WTC11 (cell line): ENCODE measurements at regions not wholly inside any gene's neighbourhood (a gene's known extent, or its start where the extent isn't known, plus 50 kb on each side); places are given as distances from the start of the nearest gene placed in this dataset.

Experiments
- KAT7 ChIP-seq: sonication (generic); formaldehyde crosslinking; IDR thresholded peaks from 2 replicates; pipeline ENCODE4 v1.8.1; 2023; ENCODE audit warnings: missing genetic modification reagents, mild to moderate bottlenecking, borderline replicate concordance
- MXD4 ChIP-seq: fragments of 250-450 bp; sonication (Bioruptor Pico); IDR thresholded peaks from 2 replicates; pipeline ENCODE4 v1.8.0; 2021; ENCODE audit warnings: mild to moderate bottlenecking, moderate library complexity, borderline replicate concordance
- NR2C2 ChIP-seq: sonication (generic); formaldehyde crosslinking; IDR thresholded peaks from 2 replicates; pipeline ENCODE4 v1.8.0; 2022; ENCODE audit warnings: mild to moderate bottlenecking, missing genetic modification reagents
- RELA ChIP-seq: sonication (generic); formaldehyde crosslinking; IDR thresholded peaks from 2 replicates; pipeline ENCODE4 v1.8.1; 2022; ENCODE audit warnings: missing genetic modification reagents, mild to moderate bottlenecking, borderline replicate concordance
- SP1 ChIP-seq: sonication (generic); formaldehyde crosslinking; conservative IDR thresholded peaks from 2 replicates; pipeline ENCODE4 v1.8.1; 2022; ENCODE audit warnings: missing genetic modification reagents
- ZNF138 ChIP-seq: sonication (generic); formaldehyde crosslinking; conservative IDR thresholded peaks from 2 replicates; pipeline ENCODE4 v1.8.1; 2022; ENCODE audit warnings: mild to moderate bottlenecking, moderate library complexity, missing genetic modification reagents
- TF ChIP-seq, protein P1 (sequence below): fragments of 200-600 bp; IDR thresholded peaks from 2 replicates; pipeline ENCODE4 v1.8.0; 2022; ENCODE audit warnings: antibody characterized with exemption
- TF ChIP-seq, protein P2 (sequence below): fragments of 250-450 bp; sonication (Bioruptor Pico); IDR thresholded peaks from 2 replicates; pipeline ENCODE4 v2.1.2; 2022; ENCODE audit warnings: mild to moderate bottlenecking, moderate library complexity
- TF ChIP-seq, protein P3 (sequence below): sonication (generic); formaldehyde crosslinking; IDR thresholded peaks from 2 replicates; pipeline ENCODE4 v1.8.0; 2022; ENCODE audit warnings: mild to moderate bottlenecking, missing genetic modification reagents
- TF ChIP-seq, protein P4 (sequence below): sonication (generic); formaldehyde crosslinking; IDR thresholded peaks from 2 replicates; pipeline ENCODE4 v1.8.1; 2022; ENCODE audit warnings: low read depth, mild to moderate bottlenecking, moderate library complexity, missing genetic modification reagents, borderline replicate concordance
- TF ChIP-seq, protein P5 (sequence below): sonication (generic); formaldehyde crosslinking; IDR thresholded peaks from 2 replicates; pipeline ENCODE4 v1.8.1; 2022; ENCODE audit warnings: low read depth, missing genetic modification reagents, borderline replicate concordance
- TF ChIP-seq, protein P6 (sequence below): sonication (generic); formaldehyde crosslinking; conservative IDR thresholded peaks from 2 replicates; pipeline ENCODE4 v1.8.1; 2023; ENCODE audit warnings: mild to moderate bottlenecking, low read depth, missing genetic modification reagents, moderate library complexity

DNA sequence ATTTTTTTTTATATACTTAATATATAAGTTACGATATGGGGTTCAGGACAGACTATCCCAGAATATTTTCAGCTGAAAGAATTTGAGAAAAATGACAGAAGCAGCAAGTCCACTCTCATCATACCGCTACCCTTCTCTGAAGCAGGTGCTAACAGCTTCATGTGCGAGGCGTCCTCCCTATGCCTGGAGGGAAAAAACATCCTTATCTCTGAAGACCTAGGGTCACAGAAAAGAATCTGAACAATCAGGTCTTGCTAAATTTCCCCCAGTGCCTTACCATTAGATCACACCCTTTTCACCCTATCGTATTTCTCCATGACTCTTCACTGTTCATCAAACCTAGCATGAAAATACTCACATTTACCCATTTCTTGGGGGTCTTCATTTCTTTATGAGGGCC lies 51.9 kb upstream of the CREB1 start:
- TF ChIP-seq NR2C2 (CRISPR knock-in tag) (no peak), SP1 (CRISPR knock-in tag) (no peak), RELA (CRISPR knock-in tag) (no peak), MXD4 (CRISPR knock-in tag) (no peak), ZNF138 (CRISPR knock-in tag) (no peak), KAT7 (no peak)
- TF ChIP-seq, protein P1, sequence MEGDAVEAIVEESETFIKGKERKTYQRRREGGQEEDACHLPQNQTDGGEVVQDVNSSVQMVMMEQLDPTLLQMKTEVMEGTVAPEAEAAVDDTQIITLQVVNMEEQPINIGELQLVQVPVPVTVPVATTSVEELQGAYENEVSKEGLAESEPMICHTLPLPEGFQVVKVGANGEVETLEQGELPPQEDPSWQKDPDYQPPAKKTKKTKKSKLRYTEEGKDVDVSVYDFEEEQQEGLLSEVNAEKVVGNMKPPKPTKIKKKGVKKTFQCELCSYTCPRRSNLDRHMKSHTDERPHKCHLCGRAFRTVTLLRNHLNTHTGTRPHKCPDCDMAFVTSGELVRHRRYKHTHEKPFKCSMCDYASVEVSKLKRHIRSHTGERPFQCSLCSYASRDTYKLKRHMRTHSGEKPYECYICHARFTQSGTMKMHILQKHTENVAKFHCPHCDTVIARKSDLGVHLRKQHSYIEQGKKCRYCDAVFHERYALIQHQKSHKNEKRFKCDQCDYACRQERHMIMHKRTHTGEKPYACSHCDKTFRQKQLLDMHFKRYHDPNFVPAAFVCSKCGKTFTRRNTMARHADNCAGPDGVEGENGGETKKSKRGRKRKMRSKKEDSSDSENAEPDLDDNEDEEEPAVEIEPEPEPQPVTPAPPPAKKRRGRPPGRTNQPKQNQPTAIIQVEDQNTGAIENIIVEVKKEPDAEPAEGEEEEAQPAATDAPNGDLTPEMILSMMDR = no peak
- TF ChIP-seq, protein P2, sequence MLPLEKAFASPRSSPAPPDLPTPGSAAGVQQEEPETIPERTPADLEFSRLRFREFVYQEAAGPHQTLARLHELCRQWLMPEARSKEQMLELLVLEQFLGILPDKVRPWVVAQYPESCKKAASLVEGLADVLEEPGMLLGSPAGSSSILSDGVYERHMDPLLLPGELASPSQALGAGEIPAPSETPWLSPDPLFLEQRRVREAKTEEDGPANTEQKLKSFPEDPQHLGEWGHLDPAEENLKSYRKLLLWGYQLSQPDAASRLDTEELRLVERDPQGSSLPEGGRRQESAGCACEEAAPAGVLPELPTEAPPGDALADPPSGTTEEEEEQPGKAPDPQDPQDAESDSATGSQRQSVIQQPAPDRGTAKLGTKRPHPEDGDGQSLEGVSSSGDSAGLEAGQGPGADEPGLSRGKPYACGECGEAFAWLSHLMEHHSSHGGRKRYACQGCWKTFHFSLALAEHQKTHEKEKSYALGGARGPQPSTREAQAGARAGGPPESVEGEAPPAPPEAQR = no peak
- TF ChIP-seq, protein P3, sequence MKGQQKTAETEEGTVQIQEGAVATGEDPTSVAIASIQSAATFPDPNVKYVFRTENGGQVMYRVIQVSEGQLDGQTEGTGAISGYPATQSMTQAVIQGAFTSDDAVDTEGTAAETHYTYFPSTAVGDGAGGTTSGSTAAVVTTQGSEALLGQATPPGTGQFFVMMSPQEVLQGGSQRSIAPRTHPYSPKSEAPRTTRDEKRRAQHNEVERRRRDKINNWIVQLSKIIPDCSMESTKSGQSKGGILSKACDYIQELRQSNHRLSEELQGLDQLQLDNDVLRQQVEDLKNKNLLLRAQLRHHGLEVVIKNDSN = no peak
- TF ChIP-seq, protein P4, sequence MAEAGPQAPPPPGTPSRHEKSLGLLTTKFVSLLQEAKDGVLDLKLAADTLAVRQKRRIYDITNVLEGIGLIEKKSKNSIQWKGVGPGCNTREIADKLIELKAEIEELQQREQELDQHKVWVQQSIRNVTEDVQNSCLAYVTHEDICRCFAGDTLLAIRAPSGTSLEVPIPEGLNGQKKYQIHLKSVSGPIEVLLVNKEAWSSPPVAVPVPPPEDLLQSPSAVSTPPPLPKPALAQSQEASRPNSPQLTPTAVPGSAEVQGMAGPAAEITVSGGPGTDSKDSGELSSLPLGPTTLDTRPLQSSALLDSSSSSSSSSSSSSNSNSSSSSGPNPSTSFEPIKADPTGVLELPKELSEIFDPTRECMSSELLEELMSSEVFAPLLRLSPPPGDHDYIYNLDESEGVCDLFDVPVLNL (CRISPR knock-in tag) = no peak
- TF ChIP-seq, protein P5, sequence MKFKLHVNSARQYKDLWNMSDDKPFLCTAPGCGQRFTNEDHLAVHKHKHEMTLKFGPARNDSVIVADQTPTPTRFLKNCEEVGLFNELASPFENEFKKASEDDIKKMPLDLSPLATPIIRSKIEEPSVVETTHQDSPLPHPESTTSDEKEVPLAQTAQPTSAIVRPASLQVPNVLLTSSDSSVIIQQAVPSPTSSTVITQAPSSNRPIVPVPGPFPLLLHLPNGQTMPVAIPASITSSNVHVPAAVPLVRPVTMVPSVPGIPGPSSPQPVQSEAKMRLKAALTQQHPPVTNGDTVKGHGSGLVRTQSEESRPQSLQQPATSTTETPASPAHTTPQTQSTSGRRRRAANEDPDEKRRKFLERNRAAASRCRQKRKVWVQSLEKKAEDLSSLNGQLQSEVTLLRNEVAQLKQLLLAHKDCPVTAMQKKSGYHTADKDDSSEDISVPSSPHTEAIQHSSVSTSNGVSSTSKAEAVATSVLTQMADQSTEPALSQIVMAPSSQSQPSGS (CRISPR knock-in tag) = no peak
- TF ChIP-seq, protein P6, sequence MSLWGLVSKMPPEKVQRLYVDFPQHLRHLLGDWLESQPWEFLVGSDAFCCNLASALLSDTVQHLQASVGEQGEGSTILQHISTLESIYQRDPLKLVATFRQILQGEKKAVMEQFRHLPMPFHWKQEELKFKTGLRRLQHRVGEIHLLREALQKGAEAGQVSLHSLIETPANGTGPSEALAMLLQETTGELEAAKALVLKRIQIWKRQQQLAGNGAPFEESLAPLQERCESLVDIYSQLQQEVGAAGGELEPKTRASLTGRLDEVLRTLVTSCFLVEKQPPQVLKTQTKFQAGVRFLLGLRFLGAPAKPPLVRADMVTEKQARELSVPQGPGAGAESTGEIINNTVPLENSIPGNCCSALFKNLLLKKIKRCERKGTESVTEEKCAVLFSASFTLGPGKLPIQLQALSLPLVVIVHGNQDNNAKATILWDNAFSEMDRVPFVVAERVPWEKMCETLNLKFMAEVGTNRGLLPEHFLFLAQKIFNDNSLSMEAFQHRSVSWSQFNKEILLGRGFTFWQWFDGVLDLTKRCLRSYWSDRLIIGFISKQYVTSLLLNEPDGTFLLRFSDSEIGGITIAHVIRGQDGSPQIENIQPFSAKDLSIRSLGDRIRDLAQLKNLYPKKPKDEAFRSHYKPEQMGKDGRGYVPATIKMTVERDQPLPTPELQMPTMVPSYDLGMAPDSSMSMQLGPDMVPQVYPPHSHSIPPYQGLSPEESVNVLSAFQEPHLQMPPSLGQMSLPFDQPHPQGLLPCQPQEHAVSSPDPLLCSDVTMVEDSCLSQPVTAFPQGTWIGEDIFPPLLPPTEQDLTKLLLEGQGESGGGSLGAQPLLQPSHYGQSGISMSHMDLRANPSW (CRISPR knock-in tag) = no peak
